ENCODE measurements at regions not wholly inside any gene's neighbourhood (a gene's known extent, or its start where the extent isn't known, plus 50 kb on each side); places are given as distances from the start of the nearest gene placed in this dataset.

- TF ChIP-seq CTCF (IDR thresholded peaks at IDR 0.05; ENCODE audit: poor library complexity, severe bottlenecking) (no peak), EZH2 (IDR thresholded peaks at IDR 0.05; ENCODE audit: borderline replicate concordance, insufficient read depth, low read length, poor library complexity, severe bottlenecking) (no peak), EP300 (conservative IDR thresholded peaks at IDR 0.05; ENCODE audit: poor library complexity, severe bottlenecking) (no peak), SMC3 (conservative IDR thresholded peaks at IDR 0.05; ENCODE audit: poor library complexity) (no peak), TAF1 (IDR thresholded peaks at IDR 0.05; ENCODE audit: low read depth) (no peak), REST (IDR thresholded peaks at IDR 0.05; ENCODE audit: borderline replicate concordance) (no peak)
Measured at GRCh38 chr5:87185838-87186237, 81.8 kb upstream of the RASA1 start.

Data from neural cell (in vitro differentiated cells).